Ascending aorta (tissue), 2 donors: ENCODE measurements at regions not wholly inside any gene's neighbourhood (a gene's known extent, or its start where the extent isn't known, plus 50 kb on each side); places are given as distances from the start of the nearest gene placed in this dataset.

Experiments
- DNase-seq, 2 donors: peaks; one replicate each; pipeline ENCODE4 v3.0.0-alpha.2; 2019; ENCODE audit warnings: low spot score in 2 of 2
- H3K27ac ChIP-seq, 2 donors: fragments of 200-600 bp; sonication (generic); one replicate each; pipeline ENCODE4 v1.5.1; 2016 to 2017; ENCODE audit warnings: mild to moderate bottlenecking in 1 of 2
- H3K27me3 ChIP-seq: fragments of 200-600 bp; sonication (generic); one replicate; pipeline ENCODE4 v1.5.1; 2017
- H3K36me3 ChIP-seq, 2 donors: fragments of 200-600 bp; sonication (generic); one replicate each; pipeline ENCODE4 v1.5.1; 2016
- H3K4me1 ChIP-seq, 2 donors: fragments of 200-600 bp; sonication (generic); one replicate each; pipeline ENCODE4 v1.5.1; 2016 to 2017; ENCODE audit warnings: mild to moderate bottlenecking in 1 of 2
- H3K4me3 ChIP-seq, 2 donors: fragments of 200-600 bp; sonication (generic); one replicate each; pipeline ENCODE4 v1.5.1; 2016 to 2017; ENCODE audit warnings: mild to moderate bottlenecking in 1 of 2
- H3K9me3 ChIP-seq, 2 donors: fragments of 200-600 bp; sonication (generic); one replicate each; pipeline ENCODE4 v1.5.1; 2016
- intact Hi-C: fragments of 100-400 bp; cut with DNase I; formaldehyde crosslinking; loops from one replicate; pipeline ENCODE4 v1.15.1; 2023
- TF ChIP-seq, protein P1 (sequence below), 3 experiments: fragments of 200-600 bp in 2 of 3; fragments of 450-650 bp in 1 of 3; sonication (generic) in 2 of 3; IDR thresholded peaks; one replicate each; pipeline ENCODE4 v1.5.1; 2016 to 2019; ENCODE audit warnings: antibody characterized with exemption in 3 of 3, mild to moderate bottlenecking in 1 of 3, moderate library complexity in 1 of 3

DNA sequence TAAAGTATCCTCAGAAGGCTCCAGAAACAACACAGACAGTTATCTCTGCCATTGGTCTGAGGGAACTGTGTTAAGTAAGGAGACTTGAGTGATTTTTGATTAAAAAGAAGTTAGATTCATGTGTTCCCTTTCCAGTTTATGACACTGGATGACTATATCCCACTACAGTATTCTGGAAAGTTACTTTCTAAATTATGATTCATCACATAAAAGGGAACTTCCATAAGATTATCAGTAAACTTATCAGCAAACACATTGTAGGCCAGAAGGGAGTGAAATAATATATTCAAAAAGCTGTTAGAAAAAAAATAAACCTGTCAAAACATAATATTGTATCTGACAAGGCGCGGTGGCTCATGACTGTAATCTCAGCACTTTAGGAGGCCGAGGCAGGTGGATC lies 700.0 kb downstream of the SLITRK6 start:
- intact Hi-C loops = no loop called here

DNA sequence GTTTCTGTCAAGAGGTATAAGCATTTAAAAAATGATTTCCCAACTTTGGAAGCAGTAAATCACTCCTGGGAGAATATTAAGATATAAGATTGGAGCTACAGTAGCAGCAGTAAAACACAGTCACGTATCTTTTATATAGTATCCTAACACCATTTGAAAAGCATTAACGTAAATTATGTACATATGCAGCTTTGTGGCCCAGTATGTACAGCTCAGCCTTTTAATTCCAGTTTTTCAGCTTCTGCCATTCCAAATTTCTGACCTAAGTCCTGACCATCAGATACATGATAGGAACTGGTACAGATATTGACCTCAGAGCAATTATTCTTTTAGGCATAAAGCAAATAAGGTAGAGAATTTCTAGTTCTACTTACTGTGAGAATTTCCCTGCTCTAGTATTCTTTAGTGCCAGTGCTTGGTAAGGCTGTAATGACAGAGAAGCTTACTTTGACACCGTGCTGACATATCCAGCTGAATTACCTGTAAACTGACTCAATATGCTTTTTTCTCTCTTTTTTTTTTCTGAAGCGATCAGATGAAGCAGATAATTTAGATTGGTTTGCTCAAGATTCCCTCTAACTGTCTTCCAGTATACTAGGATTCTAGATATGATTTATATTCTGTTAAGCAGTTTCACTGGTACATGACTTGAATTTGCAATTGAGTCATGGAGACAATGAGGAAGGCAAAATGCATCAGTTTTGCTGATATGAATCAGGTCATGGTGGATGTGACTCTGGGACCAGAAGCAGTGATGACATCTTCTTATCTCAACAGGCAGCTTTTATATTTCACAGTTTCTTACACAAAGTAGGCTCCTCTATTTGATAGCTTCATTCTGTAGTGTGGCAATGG lies 703.6 kb downstream of the SLITRK6 start:
- intact Hi-C loops = no loop called here
- no peaks in the 10 kb centered on the region for H3K4me1 ChIP-seq

More for the DNA sequence above, 700.0 kb downstream of the SLITRK6 start:
- Histone ChIP-seq H3K9me3 (no peaks in the 10 kb centered on the region), H3K36me3 (no peaks in the 10 kb centered on the region), H3K4me1 (no peaks in the 10 kb centered on the region), H3K27ac (no peak overlapping the region), H3K4me3 (no peak overlapping the region), H3K27me3 (no peaks in the 10 kb centered on the region)
- no peak for DNase-seq
- TF ChIP-seq, protein P1, sequence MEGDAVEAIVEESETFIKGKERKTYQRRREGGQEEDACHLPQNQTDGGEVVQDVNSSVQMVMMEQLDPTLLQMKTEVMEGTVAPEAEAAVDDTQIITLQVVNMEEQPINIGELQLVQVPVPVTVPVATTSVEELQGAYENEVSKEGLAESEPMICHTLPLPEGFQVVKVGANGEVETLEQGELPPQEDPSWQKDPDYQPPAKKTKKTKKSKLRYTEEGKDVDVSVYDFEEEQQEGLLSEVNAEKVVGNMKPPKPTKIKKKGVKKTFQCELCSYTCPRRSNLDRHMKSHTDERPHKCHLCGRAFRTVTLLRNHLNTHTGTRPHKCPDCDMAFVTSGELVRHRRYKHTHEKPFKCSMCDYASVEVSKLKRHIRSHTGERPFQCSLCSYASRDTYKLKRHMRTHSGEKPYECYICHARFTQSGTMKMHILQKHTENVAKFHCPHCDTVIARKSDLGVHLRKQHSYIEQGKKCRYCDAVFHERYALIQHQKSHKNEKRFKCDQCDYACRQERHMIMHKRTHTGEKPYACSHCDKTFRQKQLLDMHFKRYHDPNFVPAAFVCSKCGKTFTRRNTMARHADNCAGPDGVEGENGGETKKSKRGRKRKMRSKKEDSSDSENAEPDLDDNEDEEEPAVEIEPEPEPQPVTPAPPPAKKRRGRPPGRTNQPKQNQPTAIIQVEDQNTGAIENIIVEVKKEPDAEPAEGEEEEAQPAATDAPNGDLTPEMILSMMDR (IDR thresholded peaks at IDR 0.05) = no peak

DNA sequence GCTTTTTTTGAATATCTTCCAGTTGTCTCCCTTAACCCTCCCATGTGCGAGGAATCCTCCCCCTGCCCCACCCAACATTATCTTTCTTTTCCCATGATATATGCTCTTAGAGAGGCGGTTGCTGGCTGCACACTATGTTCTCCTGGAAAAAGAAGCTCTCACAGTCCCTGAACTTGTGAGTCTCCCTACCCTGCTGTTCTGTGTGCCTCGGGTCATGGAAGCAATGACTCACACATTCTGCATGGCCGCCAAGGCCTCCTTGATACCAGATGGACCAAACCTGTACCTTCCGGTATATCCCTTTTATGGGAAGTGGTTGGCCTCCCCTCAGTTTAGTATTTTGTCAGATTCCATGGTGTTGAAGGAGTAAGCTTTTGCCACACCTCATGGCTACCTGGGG lies 705.4 kb downstream of the SLITRK6 start:
- no peaks in the 10 kb centered on the region for H3K36me3 ChIP-seq
- no peak for DNase-seq
- H3K27me3 ChIP-seq = no peaks in the 10 kb centered on the region
- H3K27ac ChIP-seq = no peak overlapping the region
- TF ChIP-seq, protein P1 (IDR thresholded peaks at IDR 0.05) = no peak
- H3K9me3 ChIP-seq = no peaks in the 10 kb centered on the region
- intact Hi-C loops = no loop called here
- H3K4me3 ChIP-seq = no peak overlapping the region
- H3K4me1 ChIP-seq = no peaks in the 10 kb centered on the region

More for the DNA sequence above, 703.6 kb downstream of the SLITRK6 start:
- DNase-seq = no peak
- Histone ChIP-seq H3K9me3 (no peaks in the 10 kb centered on the region), H3K4me3 (no peak overlapping the region), H3K27ac (no peak overlapping the region), H3K36me3 (no peaks in the 10 kb centered on the region), H3K27me3 (no peaks in the 10 kb centered on the region)
- TF ChIP-seq, protein P1 (IDR thresholded peaks at IDR 0.05) = no peak

DNA sequence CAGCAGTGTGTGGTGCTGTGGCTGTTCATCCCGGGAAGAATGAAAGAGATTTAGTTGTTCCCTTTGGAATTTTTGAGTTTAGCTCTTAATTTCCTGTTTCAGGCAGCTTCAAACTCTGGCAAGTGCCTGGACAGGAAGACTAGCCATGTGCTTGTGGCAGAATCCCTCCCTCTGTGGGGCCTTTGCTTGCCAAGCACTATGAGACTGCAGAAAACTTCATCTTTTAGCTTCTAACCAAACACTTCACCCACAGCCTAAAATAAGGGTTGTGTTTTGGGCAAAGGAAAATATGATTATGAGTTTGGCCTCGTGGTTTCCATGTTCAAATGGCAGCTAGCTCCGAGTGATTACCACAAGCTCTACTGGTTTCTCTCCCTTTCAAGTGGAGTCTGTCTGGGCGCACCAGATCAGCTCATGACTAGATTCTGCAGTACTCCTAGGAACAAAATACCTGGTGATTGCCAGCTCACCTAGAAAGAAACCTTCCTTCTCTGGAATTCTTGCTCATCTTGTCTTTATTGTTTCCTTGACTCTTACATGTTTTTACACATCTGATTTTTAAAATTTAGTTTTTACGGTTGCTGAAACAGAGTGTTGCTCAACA lies 707.5 kb downstream of the SLITRK6 start:
- Histone ChIP-seq H3K27ac (no peak overlapping the region), H3K4me3 (no peak overlapping the region), H3K27me3 (no peaks in the 10 kb centered on the region), H3K9me3 (no peaks in the 10 kb centered on the region), H3K4me1 (no peaks in the 10 kb centered on the region), H3K36me3 (no peaks in the 10 kb centered on the region)
- no peak for DNase-seq
- TF ChIP-seq, protein P1 (IDR thresholded peaks at IDR 0.05) = no peak
- intact Hi-C loops = no loop called here

DNA sequence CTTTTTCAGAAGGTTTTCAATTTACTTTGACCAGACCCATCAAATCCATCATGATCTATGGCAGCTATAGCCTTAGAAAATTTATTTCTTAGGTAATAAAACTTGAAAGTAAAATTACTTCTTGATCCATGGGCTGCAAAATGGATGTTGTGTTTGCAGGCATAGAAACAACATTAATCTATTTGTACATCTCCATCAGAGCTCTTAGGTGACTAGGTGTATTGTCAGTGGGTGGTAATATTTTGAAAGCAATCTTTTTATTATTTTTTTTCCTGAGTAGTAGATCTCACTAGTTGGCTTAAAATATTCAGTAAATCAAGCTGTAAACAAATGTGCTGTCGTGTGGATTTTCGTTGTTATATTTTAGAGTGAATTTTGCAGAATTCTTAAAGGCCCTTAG lies 710.0 kb downstream of the SLITRK6 start:
- H3K27me3 ChIP-seq = no peaks in the 10 kb centered on the region
- TF ChIP-seq, protein P1 (IDR thresholded peaks at IDR 0.05) = no peak
- no peak for DNase-seq
- H3K27ac ChIP-seq = no peak overlapping the region
- no peaks in the 10 kb centered on the region for H3K9me3 ChIP-seq
- no peaks in the 10 kb centered on the region for H3K4me1 ChIP-seq
- intact Hi-C loops = no loop called here
- H3K36me3 ChIP-seq = no peaks in the 10 kb centered on the region
- no peak overlapping the region for H3K4me3 ChIP-seq
